Bronchial epithelial cell (primary cell): ENCODE measurements at regions not wholly inside any gene's neighbourhood (a gene's known extent, or its start where the extent isn't known, plus 50 kb on each side); places are given as distances from the start of the nearest gene placed in this dataset.
A peak's percentile ranks its signal among the peaks of the same experiment; 100 is the strongest.

Source experiments
- DNase-seq: peaks from one replicate; pipeline ENCODE4 v3.0.0-alpha.2; 2010; ENCODE audit warnings: low read depth
- FAIRE-seq: peaks from 2 replicates; lab custom pipeline; 2011; peaks lifted over from hg19 to GRCh38; lab: Jason Lieb, UNC
- H3K27me3 ChIP-seq: 2 replicates; pipeline ENCODE4 v1.5.1; 2011; ENCODE audit warnings: low read length; ENCODE audit not compliant: control insufficient read depth, insufficient read depth
- H3K36me3 ChIP-seq: 2 replicates; pipeline ENCODE4 v1.5.1; 2011; ENCODE audit warnings: low read length; ENCODE audit not compliant: control insufficient read depth, insufficient read depth
- H3K4me3 ChIP-seq: 2 replicates; pipeline ENCODE4 v1.5.1; 2011; ENCODE audit warnings: mild to moderate bottlenecking, low read depth, low read length, control low read depth
- CTCF ChIP-seq: IDR thresholded peaks from 2 replicates; pipeline ENCODE4 v1.5.1; 2011; ENCODE audit warnings: mild to moderate bottlenecking, moderate library complexity, low read length, control low read depth, inconsistent platforms; ENCODE audit not compliant: insufficient read depth, severe bottlenecking

GRCh38 chr22:22408731-22409696, 99.5 kb downstream of the ZNF280B start:
- DNase-seq (peak; percentile 11), FAIRE-seq (no peak)
- no peaks in the 10 kb centered on the region for H3K36me3 ChIP-seq
- H3K27me3 ChIP-seq: peaks cover 5% of the 10 kb centered on the region
- H3K4me3 ChIP-seq: no peak overlapping the region
- TF ChIP-seq CTCF: peak; percentile 65

DNA sequence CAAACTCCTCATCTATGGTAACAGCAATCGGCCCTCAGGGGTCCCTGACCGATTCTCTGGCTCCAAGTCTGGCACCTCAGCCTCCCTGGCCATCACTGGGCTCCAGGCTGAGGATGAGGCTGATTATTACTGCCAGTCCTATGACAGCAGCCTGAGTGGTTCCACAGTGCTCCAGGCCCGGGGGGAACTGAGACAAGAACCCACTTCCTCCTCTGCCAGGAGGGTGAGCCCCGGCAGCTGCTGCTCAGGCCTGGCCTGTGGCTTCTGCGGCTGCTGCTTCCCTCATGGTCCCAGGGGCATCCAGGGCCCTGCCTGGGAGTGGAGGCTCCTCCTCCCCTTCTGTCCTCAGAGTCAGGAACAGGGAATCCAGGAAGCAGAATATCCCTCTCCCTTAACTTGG, 98.4 kb downstream of the ZNF280B start:
- Histone ChIP-seq H3K4me3 (no peak overlapping the region), H3K36me3 (no peaks in the 10 kb centered on the region), H3K27me3 (peaks cover 5% of the 10 kb centered on the region)
- FAIRE-seq: no peak
- no peak for DNase-seq
- TF ChIP-seq CTCF: no peak

- Histone ChIP-seq H3K4me3 (no peak overlapping the region), H3K36me3 (no peaks in the 10 kb centered on the region), H3K27me3 (peaks cover 5% of the 10 kb centered on the region)
- TF ChIP-seq CTCF: no peak
- no peak for FAIRE-seq
- DNase-seq: no peak
Observed at GRCh38 chr22:22410677-22411076, 97.9 kb downstream of the ZNF280B start.

- no peak for FAIRE-seq
- Histone ChIP-seq H3K36me3 (no peaks in the 10 kb centered on the region), H3K4me3 (no peak overlapping the region), H3K27me3 (peaks cover 2% of the 10 kb centered on the region)
- no peak for DNase-seq
- no peak for TF ChIP-seq CTCF
Observed at GRCh38 chr22:22414266-22414665, 94.3 kb downstream of the ZNF280B start.

- FAIRE-seq: no peak
- no peak for TF ChIP-seq CTCF
- Histone ChIP-seq H3K36me3 (no peaks in the 10 kb centered on the region), H3K27me3 (no peaks in the 10 kb centered on the region), H3K4me3 (no peak overlapping the region)
- no peak for DNase-seq
Observed at GRCh38 chr22:22417495-22418162, 90.9 kb downstream of the ZNF280B start.
